Esophagus squamous epithelium (tissue), 5 donors: ENCODE measurements at regions not wholly inside any gene's neighbourhood (a gene's known extent, or its start where the extent isn't known, plus 50 kb on each side); places are given as distances from the start of the nearest gene placed in this dataset.

Source experiments
- DNase-seq: peaks from one replicate; lab custom pipeline; 2025; lab: John Stamatoyannopoulos, UW
- H3K27ac ChIP-seq, 4 donors: fragments of 200-600 bp; sonication (generic); one replicate each; pipeline ENCODE4 v1.5.1; 2016 to 2019; ENCODE audit warnings: mild to moderate bottlenecking in 1 of 4
- H3K27me3 ChIP-seq, 4 donors: fragments of 200-600 bp; sonication (generic); 1 replicate in 3 of 4; 2 replicates in 1 of 4; pipeline versions ENCODE4 v1.5.1 to v1.6.0; 2017 to 2021; ENCODE audit warnings: antibody characterized with exemption in 1 of 4
- H3K36me3 ChIP-seq, 3 donors: fragments of 200-600 bp; sonication (generic); one replicate each; pipeline ENCODE4 v1.5.1; 2016 to 2019
- H3K4me1 ChIP-seq, 3 donors: fragments of 200-600 bp; sonication (generic); one replicate each; pipeline ENCODE4 v1.5.1; 2017 to 2019
- H3K4me3 ChIP-seq, 4 donors: fragments of 200-600 bp; sonication (generic); 1 replicate in 3 of 4; 2 replicates in 1 of 4; pipeline ENCODE4 v1.5.1; 2016 to 2019; ENCODE audit warnings: mild to moderate bottlenecking in 2 of 4, moderate library complexity in 1 of 4
- H3K9me3 ChIP-seq, 3 donors: fragments of 200-600 bp; sonication (generic); one replicate each; pipeline ENCODE4 v1.5.1; 2016 to 2019
- CTCF ChIP-seq, 6 experiments: fragments of 450-650 bp in 4 of 6; fragments of 200-600 bp in 2 of 6; sonication (generic) in 2 of 6; IDR thresholded peaks; one replicate each; pipeline ENCODE4 v1.5.1; 2016 to 2019; ENCODE audit warnings: antibody characterized with exemption in 6 of 6, mild to moderate bottlenecking in 4 of 6, moderate library complexity in 4 of 6
- POLR2A ChIP-seq, 4 donors: fragments of 450-650 bp; IDR thresholded peaks; one replicate each; pipeline ENCODE4 v1.6.1; 2017; ENCODE audit warnings: antibody characterized with exemption in 4 of 4, mild to moderate bottlenecking in 4 of 4, moderate library complexity in 3 of 4
- WGBS, 2 donors: methylation state at CpG; one replicate each; pipeline ENCODE4 v1.1.5; 2018; 5-methylcytosine and 5-hydroxymethylcytosine counted together
- intact Hi-C: fragments of 100-400 bp; cut with DNase I; formaldehyde crosslinking; loops from one replicate; pipeline ENCODE4 v1.15.0; 2022
- donor health status: DM: yes; HTN: yes; CAD: no.

- TF ChIP-seq POLR2A (IDR thresholded peaks at IDR 0.05): no peak
- no peak for TF ChIP-seq CTCF (IDR thresholded peaks at IDR 0.05)
- no peak overlapping the region for H3K4me3 ChIP-seq
- no peaks in the 10 kb centered on the region for H3K36me3 ChIP-seq
- WGBS, 2 donors: 80 to 83% methylated on average over 12 of the region's 17 CpGs
- intact Hi-C loops: no loop called here
- H3K27me3 ChIP-seq: peaks cover 0 to 15% (median 0%) of the 10 kb centered on the region in 4 donors
- no peak overlapping the region for H3K27ac ChIP-seq
- H3K9me3 ChIP-seq: no peaks in the 10 kb centered on the region
- no peak for DNase-seq
- no peaks in the 10 kb centered on the region for H3K4me1 ChIP-seq
Measured at GRCh38 chr18:78737006-78737915, 242.4 kb upstream of the SALL3 start.

GRCh38 chr18:78738076-78738690 is 241.4 kb upstream of the SALL3 start:
- no peak for DNase-seq
- no peak for TF ChIP-seq POLR2A (IDR thresholded peaks at IDR 0.05)
- no peak for TF ChIP-seq CTCF (IDR thresholded peaks at IDR 0.05)
- H3K4me3 ChIP-seq: no peak overlapping the region
- no peak overlapping the region for H3K27ac ChIP-seq
- intact Hi-C loops: no loop called here
- 79 to 97% methylated on average over 4 to 5 of the region's 5 CpGs for WGBS, 2 donors
- H3K4me1 ChIP-seq: no peaks in the 10 kb centered on the region
- no peaks in the 10 kb centered on the region for H3K36me3 ChIP-seq
- no peaks in the 10 kb centered on the region for H3K9me3 ChIP-seq
- peaks cover 0 to 9% (median 0%) of the 10 kb centered on the region in 4 donors for H3K27me3 ChIP-seq

GRCh38 chr18:78739115-78739514 is 240.5 kb upstream of the SALL3 start:
- H3K27ac ChIP-seq: no peak overlapping the region
- no peak overlapping the region for H3K4me3 ChIP-seq
- peaks cover 0 to 9% (median 0%) of the 10 kb centered on the region in 4 donors for H3K27me3 ChIP-seq
- WGBS, 2 donors: 88 to 100% methylated on average over 2 to 3 of the region's 3 CpGs
- intact Hi-C loops: no loop called here
- H3K36me3 ChIP-seq: no peaks in the 10 kb centered on the region
- no peaks in the 10 kb centered on the region for H3K9me3 ChIP-seq
- TF ChIP-seq POLR2A (IDR thresholded peaks at IDR 0.05) (no peak), CTCF (IDR thresholded peaks at IDR 0.05) (no peak)
- no peak for DNase-seq
- H3K4me1 ChIP-seq: no peaks in the 10 kb centered on the region

DNA sequence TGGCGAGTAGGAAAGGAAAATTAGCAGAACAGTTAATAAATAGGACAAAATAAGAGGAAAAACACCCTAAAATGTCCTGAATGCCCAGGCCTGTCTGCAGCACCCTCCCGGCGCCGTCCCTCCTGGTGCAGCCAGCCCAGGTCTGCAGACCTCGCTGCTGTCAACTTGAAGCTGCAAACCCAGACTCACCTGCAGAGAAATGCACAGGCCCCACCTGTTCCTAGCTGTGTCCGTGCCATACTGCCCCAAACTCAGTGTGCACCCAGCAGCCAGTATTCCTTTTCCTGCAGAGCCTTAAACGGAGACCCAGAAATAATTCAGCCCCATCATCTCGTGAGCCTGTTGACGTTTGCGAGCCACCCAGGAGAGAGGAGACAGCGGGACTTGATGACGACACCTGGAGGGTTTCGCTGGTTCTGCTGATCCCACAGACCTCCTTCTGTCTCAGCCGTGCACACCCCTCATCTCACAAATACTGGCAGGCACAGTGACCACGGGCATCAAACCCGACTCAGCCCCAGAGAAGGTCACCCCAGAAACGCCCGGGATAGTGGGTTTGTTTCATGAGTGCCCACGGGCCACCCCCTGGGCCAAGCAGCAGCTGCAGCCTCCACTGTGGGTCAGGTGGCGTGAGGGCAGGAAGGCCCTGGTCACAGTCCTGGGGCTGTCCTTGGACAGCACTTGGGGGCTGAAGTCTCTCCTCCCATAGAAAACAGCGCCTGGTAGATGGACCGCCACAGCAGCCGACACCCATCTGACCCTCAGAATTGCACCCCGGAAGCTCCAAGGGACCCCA is 239.5 kb upstream of the SALL3 start:
- no peak for DNase-seq
- 83 to 85% methylated on average over 13 to 18 of the region's 24 CpGs for WGBS, 2 donors
- intact Hi-C loops: no loop called here
- H3K27ac ChIP-seq: no peak overlapping the region
- TF ChIP-seq CTCF (IDR thresholded peaks at IDR 0.05): no peak
- no peak for TF ChIP-seq POLR2A (IDR thresholded peaks at IDR 0.05)
- H3K36me3 ChIP-seq: no peaks in the 10 kb centered on the region
- H3K27me3 ChIP-seq: peaks cover 0 to 9% (median 0%) of the 10 kb centered on the region in 4 donors
- H3K9me3 ChIP-seq: no peaks in the 10 kb centered on the region
- H3K4me3 ChIP-seq: no peak overlapping the region
- H3K4me1 ChIP-seq: no peaks in the 10 kb centered on the region
